SK-N-SH treated with all-trans-retinoic acid at 6 μM for 48 hours (cell line): ENCODE measurements at regions not wholly inside any gene's neighbourhood (a gene's known extent, or its start where the extent isn't known, plus 50 kb on each side); places are given as distances from the start of the nearest gene placed in this dataset.

Experiments used
- ATAC-seq: fragments of 200-7000 bp; cut with Tn5 transposase; 3 replicates; pipeline ENCODE4 v1.9.1; 2020; ENCODE audit warnings: mild to moderate bottlenecking, moderate library complexity
- ARNTL ChIP-seq: fragments of 450-650 bp; formaldehyde crosslinking; IDR thresholded peaks from 2 replicates; pipeline ENCODE4 v1.5.0; 2020; ENCODE audit warnings: low read depth, mild to moderate bottlenecking, moderate library complexity, borderline replicate concordance
- BACH2 ChIP-seq: fragments of 250-450 bp; sonication (Bioruptor Pico); IDR thresholded peaks from 2 replicates; pipeline ENCODE4 v1.9.0; 2021; ENCODE audit warnings: mild to moderate bottlenecking, borderline replicate concordance
- CSDC2 ChIP-seq: fragments of 250-450 bp; sonication (Bioruptor Pico); IDR thresholded peaks from 2 replicates; pipeline ENCODE4 v1.5.0; 2020; ENCODE audit warnings: mild to moderate bottlenecking, moderate library complexity
- ESRRG ChIP-seq: fragments of 250-450 bp; sonication (Bioruptor Pico); IDR thresholded peaks from 2 replicates; pipeline ENCODE4 v1.6.1; 2021; ENCODE audit warnings: mild to moderate bottlenecking
- GLIS3 ChIP-seq: fragments of 250-450 bp; sonication (Bioruptor Pico); IDR thresholded peaks from 2 replicates; pipeline ENCODE4 v1.5.0; 2020; ENCODE audit warnings: mild to moderate bottlenecking, moderate library complexity
- OSR1 ChIP-seq: fragments of 250-450 bp; sonication (Bioruptor Pico); IDR thresholded peaks from 2 replicates; pipeline ENCODE4 v1.8.0; 2022; ENCODE audit warnings: moderate library complexity, mild to moderate bottlenecking, inconsistent platforms
- PPARA ChIP-seq: fragments of 250-450 bp; sonication (Bioruptor Pico); IDR thresholded peaks from 2 replicates; pipeline ENCODE4 v1.5.0; 2020; ENCODE audit warnings: mild to moderate bottlenecking, borderline replicate concordance
- RARB ChIP-seq: fragments of 250-450 bp; sonication (Bioruptor Pico); IDR thresholded peaks from 2 replicates; pipeline ENCODE4 v1.8.0; 2021; ENCODE audit warnings: mild to moderate bottlenecking, moderate library complexity
- SNAI2 ChIP-seq: fragments of 250-450 bp; sonication (Bioruptor Pico); IDR thresholded peaks from 2 replicates; pipeline ENCODE4 v1.5.0; 2020; ENCODE audit warnings: mild to moderate bottlenecking, moderate library complexity
- TCF4 ChIP-seq: fragments of 250-450 bp; sonication (Bioruptor Pico); IDR thresholded peaks from 2 replicates; pipeline ENCODE4 v1.8.0; 2021; ENCODE audit warnings: mild to moderate bottlenecking, moderate library complexity, borderline replicate concordance
- TOX ChIP-seq: fragments of 250-450 bp; sonication (Bioruptor Pico); IDR thresholded peaks from 2 replicates; pipeline ENCODE4 v1.8.0; 2021; ENCODE audit warnings: mild to moderate bottlenecking, moderate library complexity, borderline replicate concordance
- TSHZ2 ChIP-seq: fragments of 250-450 bp; sonication (Bioruptor Pico); IDR thresholded peaks from 2 replicates; pipeline ENCODE4 v1.5.0; 2020; ENCODE audit warnings: mild to moderate bottlenecking, moderate library complexity
- ZFP3 ChIP-seq: fragments of 250-450 bp; sonication (Bioruptor Pico); IDR thresholded peaks from 2 replicates; pipeline ENCODE4 v1.5.0; 2020; ENCODE audit warnings: mild to moderate bottlenecking, moderate library complexity
- ZFP30 ChIP-seq: fragments of 450-650 bp; formaldehyde crosslinking; IDR thresholded peaks from 2 replicates; pipeline ENCODE4 v1.5.0; 2022; ENCODE audit warnings: mild to moderate bottlenecking, moderate library complexity
- ZNF565 ChIP-seq: fragments of 450-650 bp; formaldehyde crosslinking; conservative IDR thresholded peaks from 2 replicates; pipeline ENCODE4 v1.5.0; 2020; ENCODE audit warnings: low read depth, mild to moderate bottlenecking, moderate library complexity
- ZNF70 ChIP-seq: fragments of 450-650 bp; formaldehyde crosslinking; IDR thresholded peaks from 2 replicates; pipeline ENCODE4 v1.5.0; 2020; ENCODE audit warnings: mild to moderate bottlenecking, moderate library complexity
- ZNF8 ChIP-seq: fragments of 450-650 bp; formaldehyde crosslinking; IDR thresholded peaks from 2 replicates; pipeline ENCODE4 v1.5.0; 2020; ENCODE audit warnings: mild to moderate bottlenecking, moderate library complexity
- TF ChIP-seq, protein P1 (sequence below): fragments of 250-450 bp; sonication (Bioruptor Pico); IDR thresholded peaks from 2 replicates; pipeline ENCODE4 v1.8.0; 2021; ENCODE audit warnings: low read depth, mild to moderate bottlenecking, moderate library complexity, borderline replicate concordance
- TF ChIP-seq, protein P2 (sequence below): fragments of 250-450 bp; sonication (Bioruptor Pico); IDR thresholded peaks from 2 replicates; pipeline ENCODE4 v1.5.1; 2020; ENCODE audit warnings: low read depth, mild to moderate bottlenecking, moderate library complexity

- TF ChIP-seq, protein P1, sequence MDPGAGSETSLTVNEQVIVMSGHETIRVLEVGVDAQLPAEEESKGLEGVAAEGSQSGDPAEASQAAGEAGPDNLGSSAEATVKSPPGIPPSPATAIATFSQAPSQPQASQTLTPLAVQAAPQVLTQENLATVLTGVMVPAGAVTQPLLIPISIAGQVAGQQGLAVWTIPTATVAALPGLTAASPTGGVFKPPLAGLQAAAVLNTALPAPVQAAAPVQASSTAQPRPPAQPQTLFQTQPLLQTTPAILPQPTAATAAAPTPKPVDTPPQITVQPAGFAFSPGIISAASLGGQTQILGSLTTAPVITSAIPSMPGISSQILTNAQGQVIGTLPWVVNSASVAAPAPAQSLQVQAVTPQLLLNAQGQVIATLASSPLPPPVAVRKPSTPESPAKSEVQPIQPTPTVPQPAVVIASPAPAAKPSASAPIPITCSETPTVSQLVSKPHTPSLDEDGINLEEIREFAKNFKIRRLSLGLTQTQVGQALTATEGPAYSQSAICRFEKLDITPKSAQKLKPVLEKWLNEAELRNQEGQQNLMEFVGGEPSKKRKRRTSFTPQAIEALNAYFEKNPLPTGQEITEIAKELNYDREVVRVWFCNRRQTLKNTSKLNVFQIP (CRISPR knock-in tag): no peak
- TF ChIP-seq CSDC2 (CRISPR knock-in tag) (no peak), RARB (CRISPR knock-in tag) (no peak), TCF4 (CRISPR knock-in tag) (no peak), ESRRG (CRISPR knock-in tag) (no peak)
Measured at GRCh38 chr12:58263816-58264215, 322.4 kb downstream of the ATP23 start (continued).

- TF ChIP-seq ESRRG (CRISPR knock-in tag) (no peak), ZFP30 (no peak), SNAI2 (CRISPR knock-in tag) (no peak), ZFP3 (CRISPR knock-in tag) (no peak), OSR1 (CRISPR knock-in tag) (no peak), TSHZ2 (CRISPR knock-in tag) (no peak), TOX (no peak), ZNF8 (no peak), TCF4 (CRISPR knock-in tag) (no peak), GLIS3 (CRISPR knock-in tag) (no peak), CSDC2 (CRISPR knock-in tag) (no peak), ZNF70 (CRISPR knock-in tag) (no peak), ARNTL (CRISPR knock-in tag) (no peak), ZNF565 (CRISPR knock-in tag) (no peak), BACH2 (CRISPR knock-in tag) (no peak), PPARA (CRISPR knock-in tag) (no peak)
- TF ChIP-seq, protein P2, sequence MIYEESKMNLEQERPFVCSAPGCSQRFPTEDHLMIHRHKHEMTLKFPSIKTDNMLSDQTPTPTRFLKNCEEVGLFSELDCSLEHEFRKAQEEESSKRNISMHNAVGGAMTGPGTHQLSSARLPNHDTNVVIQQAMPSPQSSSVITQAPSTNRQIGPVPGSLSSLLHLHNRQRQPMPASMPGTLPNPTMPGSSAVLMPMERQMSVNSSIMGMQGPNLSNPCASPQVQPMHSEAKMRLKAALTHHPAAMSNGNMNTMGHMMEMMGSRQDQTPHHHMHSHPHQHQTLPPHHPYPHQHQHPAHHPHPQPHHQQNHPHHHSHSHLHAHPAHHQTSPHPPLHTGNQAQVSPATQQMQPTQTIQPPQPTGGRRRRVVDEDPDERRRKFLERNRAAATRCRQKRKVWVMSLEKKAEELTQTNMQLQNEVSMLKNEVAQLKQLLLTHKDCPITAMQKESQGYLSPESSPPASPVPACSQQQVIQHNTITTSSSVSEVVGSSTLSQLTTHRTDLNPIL (CRISPR knock-in tag): no peak
- no peak for ATAC-seq
Measured at GRCh38 chr12:58268069-58268468, 326.7 kb downstream of the ATP23 start.

DNA sequence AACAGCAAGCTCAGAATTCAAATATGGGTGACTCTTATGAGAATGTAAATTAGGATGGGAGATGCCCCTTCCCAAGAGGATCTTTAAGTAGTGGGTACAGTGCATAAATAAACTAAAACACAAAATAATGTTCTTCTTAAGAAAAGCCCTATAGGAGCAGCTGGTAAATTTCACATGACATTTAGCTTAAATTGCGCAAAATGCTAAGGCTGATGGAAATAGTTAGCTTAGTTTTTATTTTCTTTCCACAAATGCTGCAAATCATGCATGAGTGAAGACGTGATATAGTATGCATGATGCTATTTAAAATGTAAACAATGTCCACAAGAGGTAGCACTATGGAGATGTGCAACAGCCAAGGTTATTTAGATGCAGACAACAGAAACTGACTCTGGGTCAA lies 328.1 kb downstream of the ATP23 start:
- TF ChIP-seq, protein P2 (CRISPR knock-in tag): no peak

GRCh38 chr12:58270966-58271705 lies 329.8 kb downstream of the ATP23 start:
- TF ChIP-seq ZFP30 (no peak), BACH2 (CRISPR knock-in tag) (no peak), TCF4 (CRISPR knock-in tag) (no peak), ZNF8 (no peak), ESRRG (CRISPR knock-in tag) (no peak), ZNF70 (CRISPR knock-in tag) (no peak)
- TF ChIP-seq, protein P2 (CRISPR knock-in tag): no peak
- ATAC-seq: no peak

More for the DNA sequence above, 328.1 kb downstream of the ATP23 start:
- ATAC-seq: no peak
